Head of caudate nucleus (tissue), 42 donors: ENCODE measurements at regions not wholly inside any gene's neighbourhood (a gene's known extent, or its start where the extent isn't known, plus 50 kb on each side); places are given as distances from the start of the nearest gene placed in this dataset.
"Not testable (repeated sequence)": the region's sequence is repeated elsewhere in the genome, so short reads cannot be mapped to it uniquely, and the experiment has no call there.

Experiments
- DNase-seq, 42 donors: peaks; one replicate each; pipeline versions ENCODE4 v3.0.0 to v3.0.0-alpha.2; 2020 to 2021; ENCODE audit warnings: mixed read lengths in 7 of 42
- intact Hi-C: fragments of 100-400 bp; cut with DNase I; formaldehyde crosslinking; loops from one replicate; pipeline ENCODE4 v1.15.0; 2022

DNA sequence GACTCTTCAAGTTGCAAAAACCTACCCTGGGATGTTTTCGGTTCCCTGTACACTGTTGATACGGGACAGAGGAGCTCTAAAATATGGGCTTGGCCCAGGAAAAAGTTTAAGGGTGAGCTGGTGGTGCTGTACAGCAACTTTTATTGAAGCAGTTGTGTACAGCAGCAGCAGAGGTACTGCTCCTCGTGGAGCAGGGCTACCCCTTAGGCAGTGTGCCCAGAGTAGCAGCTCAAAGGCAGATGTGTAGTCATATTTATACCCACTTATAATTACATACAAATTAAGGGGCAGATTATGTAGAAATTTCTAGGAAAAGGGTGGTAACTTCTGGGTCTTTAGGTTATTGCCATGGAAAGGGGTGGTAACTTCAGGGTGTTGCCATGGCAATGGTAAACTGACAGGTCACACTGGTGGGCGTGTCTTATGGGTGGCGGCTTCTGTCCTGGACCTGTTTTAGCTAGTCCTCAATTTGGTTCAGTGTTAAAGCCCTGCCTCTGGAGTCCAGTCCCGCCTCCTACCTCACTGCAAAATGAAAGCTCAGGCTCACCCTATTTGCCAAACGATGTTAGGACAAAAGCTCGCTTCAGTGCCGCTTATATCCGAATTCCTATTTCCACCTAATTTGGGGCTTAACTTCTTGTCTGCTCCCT, 203.2 kb downstream of the ETAA1 start:
- DNase-seq: no peak

DNA sequence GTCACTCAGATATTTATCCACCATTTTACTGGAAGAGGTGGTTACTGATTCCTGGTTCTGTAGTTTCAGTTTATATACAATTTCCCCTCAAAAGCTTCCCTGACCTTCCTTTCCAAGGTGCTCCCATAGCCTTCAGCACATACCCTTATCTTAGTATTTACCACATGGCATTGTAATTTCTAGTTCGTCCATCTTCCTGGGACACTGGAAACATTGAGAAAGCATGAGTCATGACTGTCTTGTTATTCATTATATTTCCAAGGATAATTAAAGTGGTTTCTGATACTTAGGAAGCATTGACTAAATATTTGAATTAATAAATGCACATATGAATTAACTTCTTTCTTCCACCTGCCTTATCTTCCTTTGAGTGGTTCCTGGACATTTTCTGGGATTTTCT, 203.8 kb downstream of the ETAA1 start:
- DNase-seq: no peak
- intact Hi-C loops: no loop called here

More for the DNA sequence above, 203.2 kb downstream of the ETAA1 start:
- intact Hi-C loops: no loop called here

DNA sequence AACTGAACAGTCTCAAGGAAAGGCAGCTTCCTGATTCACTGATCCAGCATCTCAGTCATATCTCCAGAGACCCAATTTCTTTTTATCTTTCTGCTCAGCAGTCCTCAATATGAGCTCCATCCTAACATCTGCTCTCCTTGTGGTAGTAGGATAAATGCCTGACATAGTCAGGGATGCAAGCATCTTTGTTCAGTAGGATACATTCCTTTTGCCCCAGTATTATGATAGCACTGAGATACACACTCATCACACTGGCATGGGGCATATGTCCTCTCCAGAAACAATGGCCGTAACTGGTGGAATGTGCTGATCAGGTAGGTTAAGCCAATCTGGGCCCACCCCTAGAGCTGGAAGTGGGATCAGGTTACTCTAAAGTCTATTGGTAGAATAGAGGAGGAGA, 207.2 kb downstream of the ETAA1 start:
- no peak for DNase-seq
- intact Hi-C loops: no loop called here

DNA sequence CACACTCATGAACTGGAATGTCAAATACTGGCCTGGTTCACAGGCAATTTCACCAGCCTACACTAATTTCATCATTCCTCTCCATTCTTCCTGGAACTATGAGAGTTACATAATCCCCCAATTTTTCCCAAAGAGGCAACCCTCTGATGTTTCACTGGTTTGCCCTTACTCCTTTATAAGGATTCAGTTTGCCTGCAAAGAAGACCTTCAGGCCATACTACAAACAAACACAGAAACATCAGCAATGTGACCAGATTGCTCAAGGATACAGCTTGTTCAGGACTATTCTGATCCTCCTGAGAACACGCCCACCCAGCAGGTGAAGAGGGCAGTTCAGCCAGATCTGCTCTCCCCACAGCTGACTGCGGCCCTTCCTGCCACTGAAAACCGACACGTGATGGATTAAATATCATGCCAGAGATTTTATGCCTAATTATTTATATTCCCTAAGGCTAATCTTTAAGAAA, 215.5 kb downstream of the ETAA1 start:
- intact Hi-C loops: no loop called here
- DNase-seq: no peak

DNA sequence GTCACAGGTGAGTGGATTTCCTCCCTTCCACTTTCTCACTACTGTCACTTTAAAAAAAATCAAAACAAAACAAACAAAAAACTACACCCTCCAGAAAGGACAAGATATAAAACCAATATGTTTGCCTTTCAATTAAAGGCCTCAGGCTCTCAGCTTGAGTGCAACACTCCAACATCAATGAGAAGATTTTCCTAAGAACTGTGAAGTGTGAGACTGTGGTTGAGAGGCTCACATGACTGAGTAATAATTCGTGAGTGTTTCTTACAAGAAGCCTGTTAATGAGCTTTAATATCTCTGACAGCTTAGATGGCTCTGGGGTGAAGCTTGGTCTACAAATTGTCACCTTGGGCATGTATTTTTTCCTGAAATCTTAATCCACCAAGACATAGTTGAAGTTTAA, 216.1 kb downstream of the ETAA1 start:
- no peak for DNase-seq
- intact Hi-C loops: no loop called here

DNA sequence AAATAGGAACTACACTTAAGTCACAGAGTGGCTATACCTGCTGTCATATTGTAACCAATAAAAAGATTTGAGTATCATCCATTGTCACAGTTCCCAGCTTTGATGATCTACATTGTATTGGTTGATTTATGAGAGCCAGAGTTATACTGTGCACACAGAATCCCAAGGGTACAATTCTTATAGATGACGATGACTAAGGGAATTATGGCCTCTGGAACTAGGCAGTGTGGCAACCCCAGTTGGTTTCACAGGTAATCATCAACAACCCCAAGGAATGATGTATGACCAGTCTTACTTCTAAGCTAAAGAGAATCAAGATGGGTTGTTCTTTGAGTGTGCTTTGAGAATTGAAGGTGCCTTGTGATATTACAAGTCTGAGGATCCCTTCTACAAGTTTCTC, 217.3 kb downstream of the ETAA1 start:
- DNase-seq: no peak
- intact Hi-C loops: no loop called here

DNA sequence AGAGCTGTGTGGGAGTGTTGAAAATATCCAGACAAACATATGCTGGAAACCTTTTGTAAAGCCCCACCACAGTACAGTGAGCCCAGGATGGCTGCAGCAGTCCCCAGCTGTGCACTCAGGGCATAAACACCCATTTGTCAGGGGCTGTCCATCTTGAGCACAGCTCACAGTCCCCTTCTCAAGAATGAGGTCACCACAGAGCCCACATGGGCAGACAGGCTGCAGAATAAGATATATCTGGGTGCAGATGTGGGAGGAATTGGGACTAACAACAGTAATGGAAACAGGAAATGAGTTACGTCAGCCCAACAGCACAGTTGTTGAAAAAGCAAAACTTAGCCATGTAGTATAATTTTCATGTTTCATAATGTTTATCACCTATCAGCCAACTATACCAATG, 219.6 kb downstream of the ETAA1 start:
- intact Hi-C loops: no loop called here
- DNase-seq: no peak

DNA sequence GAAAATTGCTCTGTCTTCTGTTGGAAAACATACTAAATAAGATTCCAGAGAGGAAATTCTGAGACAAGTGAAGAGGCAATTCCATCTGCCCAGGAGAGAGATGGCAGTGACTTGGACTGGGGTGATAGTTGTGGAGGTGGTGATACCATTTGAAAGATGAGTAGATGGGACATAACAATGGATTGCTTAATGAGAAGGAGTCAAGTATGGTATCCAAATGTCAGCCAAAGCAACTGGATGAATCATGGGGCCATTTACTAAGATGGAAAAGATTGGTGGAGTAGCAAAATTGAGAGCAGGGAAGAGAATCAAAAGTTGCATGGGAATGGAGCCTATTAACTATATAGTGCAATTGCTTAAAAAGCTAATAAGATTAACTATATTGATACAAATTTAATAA, 222.1 kb downstream of the ETAA1 start:
- intact Hi-C loops: no loop called here
- no peak for DNase-seq

DNA sequence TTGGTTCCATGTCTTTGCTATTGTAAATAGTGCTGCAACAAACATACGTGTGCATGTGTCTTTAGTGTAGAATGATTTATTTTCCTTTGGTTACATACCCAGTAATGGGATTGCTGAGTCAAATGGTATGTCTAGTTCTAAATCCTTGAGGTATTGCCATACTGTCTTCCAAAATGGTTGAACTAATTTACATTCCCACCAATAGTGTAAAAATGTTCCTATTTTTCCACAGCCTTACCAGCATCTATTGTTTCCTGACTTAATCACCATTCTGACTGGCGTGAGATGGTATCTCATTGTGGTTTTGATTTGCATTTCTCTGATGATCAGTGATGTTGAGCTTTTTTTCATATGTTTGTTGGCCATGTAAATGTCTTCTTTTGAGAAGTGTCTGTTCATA, 226.6 kb downstream of the ETAA1 start:
- intact Hi-C loops, DNase-seq: not testable (repeated sequence)

DNA sequence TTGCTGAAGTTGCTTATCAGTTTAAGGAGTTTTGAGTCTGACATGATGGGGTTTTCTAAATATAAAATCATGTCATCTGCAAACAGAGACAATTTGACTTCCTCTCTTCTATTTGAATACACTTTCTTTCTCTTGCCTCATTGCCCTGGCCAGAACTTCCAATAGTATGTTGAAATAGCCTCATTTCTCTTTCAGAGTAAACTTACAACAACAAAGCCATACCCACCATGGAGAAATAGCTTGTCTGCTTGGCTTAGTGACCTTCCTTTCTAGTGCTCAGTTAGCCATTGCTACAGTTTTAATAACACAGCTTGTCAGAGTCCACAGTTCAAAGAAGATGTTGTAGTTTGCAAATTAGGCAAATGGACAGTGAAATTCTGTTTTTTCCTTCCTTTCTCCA, 228.0 kb downstream of the ETAA1 start:
- no peak for DNase-seq
- intact Hi-C loops: no loop called here

DNA sequence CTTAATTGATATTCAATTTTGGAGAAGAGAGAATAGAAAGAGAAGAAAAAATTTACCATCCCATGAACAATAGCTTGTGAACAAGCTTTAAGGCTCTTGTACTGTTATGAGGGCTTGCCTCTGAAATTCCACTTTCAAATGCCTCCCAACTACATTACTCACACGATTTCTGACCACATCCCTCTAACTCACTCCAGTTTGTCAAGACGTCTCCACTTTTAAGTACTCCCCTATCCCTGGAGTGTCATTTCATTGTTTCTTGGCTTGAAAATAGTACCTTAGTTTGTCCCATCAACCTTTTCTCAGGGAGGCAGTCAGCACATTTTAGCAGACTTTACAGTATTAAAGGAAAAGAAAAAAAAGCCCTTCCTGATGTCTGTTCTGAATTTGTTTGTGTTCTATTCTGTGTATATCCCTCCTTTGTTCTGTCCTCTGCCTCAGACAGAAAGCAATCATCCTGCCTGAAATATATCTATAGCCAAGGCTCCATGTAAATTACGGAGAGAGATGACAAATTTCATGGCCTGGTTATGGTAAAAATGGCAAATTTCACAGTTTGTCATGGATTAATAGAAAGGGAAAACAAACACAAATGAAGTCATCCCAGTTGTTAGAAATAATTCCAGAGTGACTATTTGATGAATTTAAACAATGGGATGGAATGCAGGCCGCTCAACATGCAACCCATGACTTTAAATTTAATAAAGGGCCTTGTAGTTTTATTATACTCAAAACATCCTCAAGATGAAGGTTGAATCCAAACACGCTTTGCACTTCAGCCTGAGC, 228.8 kb downstream of the ETAA1 start:
- intact Hi-C loops: no loop called here

DNA sequence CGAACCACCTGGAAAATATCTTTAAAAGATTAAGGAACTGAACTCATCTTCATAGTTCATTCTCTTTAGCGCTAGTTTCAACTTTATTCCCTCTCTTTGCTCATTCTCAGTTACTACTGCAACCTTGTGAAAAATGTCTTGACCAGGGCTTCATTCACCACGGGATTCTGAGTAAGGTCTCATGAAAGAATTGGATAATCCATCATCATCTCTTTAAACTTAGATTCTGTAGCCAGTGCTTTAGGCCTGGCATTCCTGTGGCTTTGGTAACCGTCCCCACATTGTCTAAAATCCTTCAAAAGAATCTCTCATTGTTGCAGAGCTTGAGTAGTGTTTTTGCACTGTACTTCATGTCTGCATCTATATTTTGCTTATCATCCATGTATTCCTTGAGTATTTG, 229.5 kb downstream of the ETAA1 start:
- intact Hi-C loops: no loop called here

More for the DNA sequence above, 228.8 kb downstream of the ETAA1 start:
- no peak for DNase-seq

DNA sequence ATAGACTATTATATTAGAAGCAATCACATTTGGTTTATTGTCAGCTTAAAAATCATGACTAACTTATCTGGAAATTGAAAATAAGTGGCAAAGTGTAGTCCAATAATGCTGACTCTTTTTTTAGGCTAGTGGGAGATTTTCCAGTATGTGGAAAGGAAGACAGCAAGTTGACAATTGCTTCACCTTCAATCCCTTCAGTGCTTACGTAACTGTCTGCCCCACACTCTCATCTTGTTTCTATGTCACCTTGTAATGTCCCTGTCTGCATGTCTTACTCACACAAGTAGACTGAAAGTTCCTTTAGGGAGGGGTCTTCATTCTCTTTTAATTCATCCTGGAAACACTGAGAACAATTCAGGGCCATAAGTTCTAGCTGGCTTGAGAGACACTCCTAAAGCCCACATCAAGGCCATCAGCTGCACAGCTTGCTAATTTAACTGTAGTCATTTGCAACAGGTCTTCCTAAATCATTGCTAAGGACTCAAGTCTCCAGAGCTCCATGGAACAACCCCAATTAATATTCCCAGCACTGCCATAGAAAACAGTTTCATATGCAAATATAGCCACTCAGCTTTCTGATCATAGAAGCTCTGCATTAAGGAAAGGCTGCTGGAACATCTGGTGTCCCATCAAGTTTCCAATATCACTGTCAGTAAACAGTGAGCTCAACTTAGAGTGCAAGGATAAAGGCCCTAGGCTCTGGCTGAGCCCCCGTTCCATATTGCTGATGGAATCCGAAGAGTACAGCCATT, 230.5 kb downstream of the ETAA1 start:
- intact Hi-C loops: no loop called here
- DNase-seq: no peak

More for the DNA sequence above, 229.5 kb downstream of the ETAA1 start:
- DNase-seq: no peak

DNA sequence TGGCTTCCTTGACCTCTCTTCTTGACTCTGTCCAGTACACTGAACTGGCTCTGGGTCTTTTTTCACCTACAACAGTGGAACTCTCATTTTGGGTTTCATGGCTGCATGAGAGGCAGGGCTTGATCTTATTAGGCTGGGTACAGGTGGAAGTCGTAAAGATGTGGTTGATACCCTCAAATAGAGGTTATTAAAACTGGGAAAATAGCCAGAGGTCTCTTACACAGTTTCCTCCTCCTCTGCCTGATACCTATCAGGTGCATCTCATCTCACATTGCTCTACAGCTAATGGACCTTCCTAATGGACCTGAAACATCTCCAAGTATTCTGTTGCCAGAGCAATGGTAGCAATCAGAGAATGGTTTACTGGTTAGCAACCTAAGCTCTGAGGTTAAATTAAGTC, 231.8 kb downstream of the ETAA1 start:
- no peak for DNase-seq
- intact Hi-C loops: no loop called here

DNA sequence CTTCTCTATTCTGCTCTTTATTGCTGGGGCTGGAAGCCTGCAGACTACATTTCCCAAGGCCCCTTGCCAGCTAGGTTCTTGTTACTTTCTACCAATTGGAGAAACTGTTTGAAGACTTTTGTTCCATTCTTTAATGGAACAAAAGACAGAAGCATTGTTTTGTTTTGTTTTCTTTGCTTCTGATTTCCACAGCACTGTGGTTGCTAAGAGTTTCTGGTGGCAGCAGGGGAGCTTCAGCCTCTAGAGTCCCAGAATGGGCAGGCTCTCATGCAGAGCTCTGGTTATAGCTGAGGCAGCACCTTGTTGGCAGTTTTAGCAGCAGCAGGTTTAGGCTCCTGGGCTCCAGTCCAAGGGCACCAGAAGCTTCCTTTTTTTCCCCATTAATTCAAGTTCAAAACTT, 234.3 kb downstream of the ETAA1 start:
- intact Hi-C loops: no loop called here
- no peak for DNase-seq

DNA sequence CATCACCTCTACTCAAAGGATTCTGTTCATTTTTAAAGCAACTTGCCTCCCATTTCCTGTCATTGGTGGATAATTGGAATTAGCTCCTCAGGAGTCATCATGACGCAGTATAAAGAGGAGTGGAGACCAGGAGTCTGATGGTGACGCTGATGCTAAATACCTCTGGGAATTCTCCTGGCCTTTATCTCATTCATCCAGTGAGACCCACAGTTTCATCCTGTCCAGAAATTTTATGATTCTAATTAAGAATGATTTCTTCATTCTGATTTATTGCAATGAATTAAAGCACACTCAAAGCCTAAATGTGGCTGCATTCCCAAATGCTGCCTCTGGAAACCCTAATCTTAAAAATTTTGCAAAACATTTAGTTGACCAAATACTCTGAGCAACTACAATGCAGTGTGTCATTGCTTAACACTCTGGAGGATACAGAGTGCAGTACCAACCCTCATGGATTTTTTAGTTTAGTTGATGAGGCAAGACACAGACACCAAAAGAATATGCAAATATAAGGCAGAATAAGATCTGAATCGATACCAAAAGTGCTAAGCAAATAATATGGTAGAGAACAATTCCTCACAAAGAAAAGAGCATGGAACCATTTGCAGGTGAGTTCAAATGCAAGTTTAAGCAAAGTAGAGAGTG, 236.2 kb downstream of the ETAA1 start:
- DNase-seq: no peak
- intact Hi-C loops: no loop called here

DNA sequence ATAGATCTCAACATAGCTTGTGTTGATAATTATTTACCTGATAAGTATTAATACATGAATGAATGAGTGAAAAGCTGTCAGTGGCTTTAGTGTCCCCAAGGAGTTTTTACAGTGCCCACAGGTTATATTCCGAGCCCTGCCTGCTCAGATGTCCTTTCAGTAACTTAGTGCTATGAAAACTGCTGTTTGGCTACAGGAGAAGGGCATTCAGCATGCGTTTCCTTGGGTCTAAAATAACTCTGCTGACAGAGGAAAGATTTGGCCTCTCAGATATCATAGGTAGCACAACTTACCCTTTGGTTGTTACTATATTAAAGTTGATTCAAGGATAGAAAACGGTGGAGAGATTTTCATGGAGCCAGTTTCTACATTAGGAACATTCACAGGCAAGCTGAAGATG, 241.0 kb downstream of the ETAA1 start:
- intact Hi-C loops: no loop called here
- no peak for DNase-seq

DNA sequence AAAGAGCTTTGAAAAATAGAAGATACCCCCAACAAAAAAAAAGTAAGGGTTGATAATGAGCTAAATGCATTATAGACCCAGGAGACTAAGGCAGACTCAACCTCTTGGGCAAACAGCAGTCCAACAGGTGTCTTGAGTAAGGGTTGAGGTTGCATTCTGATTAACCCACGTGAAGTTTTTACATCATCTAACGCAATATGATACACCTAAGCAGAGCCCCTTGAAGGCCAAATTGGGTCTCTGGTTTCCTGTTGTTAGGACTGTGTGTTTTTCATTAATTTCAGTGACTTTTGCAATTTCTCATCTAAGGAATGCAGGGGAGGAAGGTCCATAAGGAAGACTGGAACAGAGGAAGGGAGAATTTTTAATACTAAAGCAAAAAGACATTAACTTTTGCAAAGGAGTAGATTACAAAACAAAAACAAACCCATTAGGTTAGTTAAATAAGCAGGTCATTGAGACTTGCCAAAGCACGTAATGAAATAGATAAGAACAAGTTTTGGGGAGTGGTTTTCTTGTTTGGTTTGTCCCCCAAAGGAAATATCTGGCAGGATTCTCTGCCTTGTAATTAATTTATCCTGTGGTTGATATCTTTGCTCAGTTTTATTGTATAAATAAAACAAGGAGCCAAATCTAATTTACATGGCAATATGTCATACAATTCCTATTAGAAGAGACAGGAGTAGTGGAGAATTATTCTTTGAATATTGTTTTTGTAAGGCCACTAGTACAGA, 244.3 kb downstream of the ETAA1 start:
- no peak for DNase-seq
- intact Hi-C loops: no loop called here

DNA sequence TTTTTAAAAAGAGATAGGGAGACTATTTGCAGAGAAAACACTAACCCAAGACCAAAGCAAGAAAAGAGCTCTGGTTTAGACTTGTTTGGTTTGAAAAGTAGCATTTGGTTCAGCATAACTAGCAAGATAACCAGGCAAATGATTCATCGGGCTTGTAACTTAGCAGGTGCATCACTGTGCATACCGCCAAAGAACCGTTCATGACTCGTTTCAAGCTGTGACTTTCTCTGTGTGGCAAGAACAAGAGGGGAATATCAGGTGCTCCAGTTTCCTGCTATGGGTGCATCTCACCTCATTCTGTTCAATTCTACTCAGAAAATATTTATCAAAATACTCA, 244.9 kb downstream of the ETAA1 start:
- intact Hi-C loops: no loop called here

More for the DNA sequence above, 244.9 kb downstream of the ETAA1 start:
- no peak for DNase-seq
